GM13977 (cell line): ENCODE measurements at regions not wholly inside any gene's neighbourhood (a gene's known extent, or its start where the extent isn't known, plus 50 kb on each side); places are given as distances from the start of the nearest gene placed in this dataset.

ENCODE experiments used
- DNase-seq: peaks from one replicate; pipeline ENCODE4 v3.0.0; 2012; ENCODE audit warnings: low spot score
- in situ Hi-C: fragments of 300-500 bp; cut with MboI; formaldehyde crosslinking; loops from one replicate; pipeline ENCODE4 v1.12.0; 2022; ENCODE audit warnings: low sequenced_read_pairs, low pct_unique_long_range_greater_than_20kb, mixed read lengths, inconsistent platforms; ENCODE audit not compliant: unreplicated experiment
- TF ChIP-seq, protein P1 (sequence below): IDR thresholded peaks from 2 replicates; pipeline ENCODE4 v1.5.1; 2012; ENCODE audit warnings: mild to moderate bottlenecking, control low read depth; ENCODE audit not compliant: insufficient read depth; ENCODE audit errors: extremely low read depth, missing control alignments

DNA sequence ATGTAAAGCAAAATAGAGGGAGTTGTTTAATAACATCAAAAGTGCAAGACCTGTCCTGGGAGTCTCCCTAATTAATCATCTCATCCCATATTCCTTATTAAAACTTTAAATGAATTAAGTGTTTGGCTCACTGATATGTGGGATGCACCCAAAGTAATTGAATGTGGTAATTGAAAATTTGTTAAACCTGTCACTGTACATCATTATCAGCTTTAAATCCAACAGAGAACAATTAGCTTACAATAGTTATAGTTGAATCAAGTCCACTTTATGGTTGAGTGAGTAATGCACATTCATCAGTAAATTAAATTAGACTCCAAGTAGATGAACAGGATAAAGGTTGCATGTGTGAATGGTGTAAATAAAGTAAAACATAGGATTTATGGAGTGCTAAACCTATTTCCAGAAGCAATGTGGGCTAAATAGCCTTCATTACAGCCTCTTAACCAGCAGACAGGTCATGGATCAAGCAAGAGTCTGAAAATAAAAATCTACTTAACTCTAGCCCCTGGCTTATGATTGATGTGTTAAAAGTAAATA, 608.2 kb upstream of the CCDC54 start:
- in situ Hi-C loops: no loop called here
- TF ChIP-seq, protein P1, sequence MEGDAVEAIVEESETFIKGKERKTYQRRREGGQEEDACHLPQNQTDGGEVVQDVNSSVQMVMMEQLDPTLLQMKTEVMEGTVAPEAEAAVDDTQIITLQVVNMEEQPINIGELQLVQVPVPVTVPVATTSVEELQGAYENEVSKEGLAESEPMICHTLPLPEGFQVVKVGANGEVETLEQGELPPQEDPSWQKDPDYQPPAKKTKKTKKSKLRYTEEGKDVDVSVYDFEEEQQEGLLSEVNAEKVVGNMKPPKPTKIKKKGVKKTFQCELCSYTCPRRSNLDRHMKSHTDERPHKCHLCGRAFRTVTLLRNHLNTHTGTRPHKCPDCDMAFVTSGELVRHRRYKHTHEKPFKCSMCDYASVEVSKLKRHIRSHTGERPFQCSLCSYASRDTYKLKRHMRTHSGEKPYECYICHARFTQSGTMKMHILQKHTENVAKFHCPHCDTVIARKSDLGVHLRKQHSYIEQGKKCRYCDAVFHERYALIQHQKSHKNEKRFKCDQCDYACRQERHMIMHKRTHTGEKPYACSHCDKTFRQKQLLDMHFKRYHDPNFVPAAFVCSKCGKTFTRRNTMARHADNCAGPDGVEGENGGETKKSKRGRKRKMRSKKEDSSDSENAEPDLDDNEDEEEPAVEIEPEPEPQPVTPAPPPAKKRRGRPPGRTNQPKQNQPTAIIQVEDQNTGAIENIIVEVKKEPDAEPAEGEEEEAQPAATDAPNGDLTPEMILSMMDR: no peak
- DNase-seq: no peak

DNA sequence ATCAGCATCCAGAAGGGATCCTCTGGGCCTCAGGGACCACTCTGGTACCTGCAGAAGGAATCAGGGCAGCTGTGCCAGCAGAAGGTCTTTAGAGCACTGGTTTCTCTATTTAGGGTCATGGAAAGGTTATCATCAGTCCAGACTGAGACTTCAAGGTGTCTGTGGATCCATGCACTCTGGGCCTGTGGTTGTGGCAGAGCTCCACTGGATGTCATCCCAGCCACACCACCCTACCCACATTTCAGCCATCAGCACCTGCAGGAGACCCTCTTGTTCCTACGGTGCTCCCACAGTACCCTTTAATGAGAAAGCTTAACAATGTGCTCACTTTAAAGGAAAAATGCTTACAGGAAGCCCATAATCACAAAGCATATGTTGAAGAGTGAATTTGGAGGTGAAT, 603.4 kb upstream of the CCDC54 start:
- DNase-seq: no peak
- TF ChIP-seq, protein P1: no peak
- in situ Hi-C loops: no loop called here

DNA sequence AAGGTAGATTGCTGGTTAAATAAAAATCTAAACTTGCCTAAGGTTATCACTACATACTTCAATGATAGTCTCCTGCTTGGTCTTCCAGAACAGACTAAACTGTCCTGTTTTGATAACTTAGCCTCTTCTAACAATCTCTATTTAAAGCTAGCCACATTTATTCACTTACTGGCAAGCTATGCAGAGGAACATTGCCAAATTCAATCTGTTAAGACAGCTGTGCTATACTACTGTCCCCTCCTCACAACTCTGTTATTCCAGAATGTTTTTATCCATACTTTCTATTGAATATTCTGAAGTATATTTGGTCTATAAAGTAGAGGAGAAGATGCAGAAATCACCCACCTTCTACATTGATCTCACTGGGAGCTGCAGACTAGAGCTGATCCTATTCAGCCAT, 594.0 kb upstream of the CCDC54 start:
- TF ChIP-seq, protein P1: no peak
- in situ Hi-C loops: no loop called here
- no peak for DNase-seq

DNA sequence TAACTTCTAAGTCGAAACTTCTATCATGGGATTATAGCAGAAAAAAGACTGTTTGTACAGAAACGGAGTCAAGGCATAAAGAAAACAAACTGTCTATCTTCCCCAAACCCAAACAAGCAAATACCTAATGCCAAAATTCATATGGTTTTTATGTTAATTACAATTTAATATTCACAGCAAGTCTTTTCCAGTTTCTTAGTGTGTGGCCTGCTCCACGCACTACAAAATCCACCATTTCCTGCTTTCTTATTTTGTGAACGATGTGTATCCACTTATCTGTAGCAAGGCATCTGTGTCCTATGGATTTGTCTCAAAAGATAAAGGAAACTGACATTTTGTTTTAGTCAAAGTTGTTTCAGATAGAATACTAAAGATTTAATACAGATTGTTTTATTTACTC, 588.0 kb upstream of the CCDC54 start:
- TF ChIP-seq, protein P1: no peak
- no peak for DNase-seq
- in situ Hi-C loops: no loop called here

DNA sequence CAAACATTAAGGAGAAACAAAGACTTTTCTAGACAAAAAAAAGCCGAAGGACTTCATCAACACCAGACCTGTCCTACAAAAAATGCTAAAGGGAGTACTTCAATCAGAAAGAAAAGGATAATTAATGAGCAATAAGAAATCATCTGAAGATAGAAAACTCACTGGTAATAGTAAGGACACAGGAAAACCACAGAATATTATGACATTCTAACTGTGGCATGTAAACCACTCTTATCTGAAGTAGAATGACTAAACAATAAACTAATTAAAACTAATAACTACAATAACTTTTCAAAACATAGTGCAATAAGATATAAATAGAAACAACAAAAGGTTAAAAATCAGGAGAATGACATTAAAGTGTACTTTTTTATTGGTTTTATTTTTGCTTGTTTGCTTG, 584.5 kb upstream of the CCDC54 start:
- in situ Hi-C loops: no loop called here
- TF ChIP-seq, protein P1: no peak
- no peak for DNase-seq

DNA sequence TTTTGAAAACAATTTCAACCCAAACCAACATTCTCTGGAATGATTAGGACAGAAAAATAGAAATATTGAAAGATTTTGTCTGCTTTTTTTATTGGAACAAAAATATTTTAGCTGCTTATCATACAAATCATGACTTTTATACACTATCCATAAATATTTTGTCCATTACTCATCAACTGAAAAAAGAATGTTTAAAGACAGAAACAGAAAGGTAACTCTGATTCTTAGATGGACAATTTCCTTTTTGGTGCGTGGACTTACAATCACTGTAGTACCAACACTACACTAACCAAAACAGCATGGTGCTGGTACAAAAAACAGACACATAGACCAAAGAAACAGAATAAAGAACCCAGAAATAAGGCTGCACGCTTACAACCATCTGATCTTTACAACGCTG, 582.8 kb upstream of the CCDC54 start:
- TF ChIP-seq, protein P1: no peak
- in situ Hi-C loops: no loop called here
- no peak for DNase-seq

DNA sequence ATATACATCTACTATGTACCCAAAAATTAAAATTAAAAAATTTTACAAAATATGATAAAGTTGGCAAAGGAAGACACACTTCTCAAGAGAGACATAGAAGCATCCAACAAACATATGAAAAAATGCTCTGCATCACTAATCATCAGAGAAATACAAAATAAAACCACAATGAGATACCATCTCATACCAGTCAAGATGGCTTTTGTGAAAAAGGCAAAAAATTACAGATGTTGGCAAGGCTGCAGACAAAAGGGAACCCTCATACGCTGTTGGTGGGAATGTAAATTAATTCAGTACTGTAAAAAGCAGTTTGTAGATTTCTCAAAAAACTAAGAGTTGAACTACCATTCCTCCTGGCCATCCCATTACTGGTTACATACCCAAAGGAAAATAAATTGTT, 581.7 kb upstream of the CCDC54 start:
- in situ Hi-C loops: no loop called here
- TF ChIP-seq, protein P1: no peak
- no peak for DNase-seq
